Stimulated activated CD8-positive, alpha-beta memory T cell treated with anti-CD3 and anti-CD28 coated beads, Interleukin-7, amount 100 ng/mL, for 24 hours (primary cell): ENCODE measurements at regions not wholly inside any gene's neighbourhood (a gene's known extent, or its start where the extent isn't known, plus 50 kb on each side); places are given as distances from the start of the nearest gene placed in this dataset.

ENCODE experiments used
- DNase-seq: peaks from one replicate; pipeline ENCODE4 v3.0.0-alpha.2; 2020; ENCODE audit warnings: low read depth

DNA sequence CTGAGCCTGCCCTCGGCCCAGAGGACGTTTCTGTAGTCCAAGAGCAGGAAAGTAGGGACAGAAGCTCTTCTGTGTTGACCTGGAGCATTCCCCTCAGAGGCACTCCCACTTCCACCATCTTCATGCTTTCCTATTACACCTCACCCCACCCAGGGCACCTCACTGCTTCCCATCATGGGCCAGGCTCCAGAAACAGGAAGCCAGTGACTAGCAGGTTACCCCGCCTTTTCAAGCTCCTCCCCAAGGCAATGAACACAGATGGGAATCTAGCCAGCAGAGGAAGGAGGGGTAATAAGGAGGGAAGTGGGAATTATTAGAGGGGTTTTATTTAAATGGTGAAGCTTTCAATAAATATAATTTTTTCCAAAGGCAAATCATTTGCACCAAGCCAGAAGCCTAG is 308.8 kb upstream of the MGAT5 start:
- no peak for DNase-seq

GRCh38 chr2:133947057-133947456 is 306.8 kb upstream of the MGAT5 start:
- DNase-seq, result no peak

DNA sequence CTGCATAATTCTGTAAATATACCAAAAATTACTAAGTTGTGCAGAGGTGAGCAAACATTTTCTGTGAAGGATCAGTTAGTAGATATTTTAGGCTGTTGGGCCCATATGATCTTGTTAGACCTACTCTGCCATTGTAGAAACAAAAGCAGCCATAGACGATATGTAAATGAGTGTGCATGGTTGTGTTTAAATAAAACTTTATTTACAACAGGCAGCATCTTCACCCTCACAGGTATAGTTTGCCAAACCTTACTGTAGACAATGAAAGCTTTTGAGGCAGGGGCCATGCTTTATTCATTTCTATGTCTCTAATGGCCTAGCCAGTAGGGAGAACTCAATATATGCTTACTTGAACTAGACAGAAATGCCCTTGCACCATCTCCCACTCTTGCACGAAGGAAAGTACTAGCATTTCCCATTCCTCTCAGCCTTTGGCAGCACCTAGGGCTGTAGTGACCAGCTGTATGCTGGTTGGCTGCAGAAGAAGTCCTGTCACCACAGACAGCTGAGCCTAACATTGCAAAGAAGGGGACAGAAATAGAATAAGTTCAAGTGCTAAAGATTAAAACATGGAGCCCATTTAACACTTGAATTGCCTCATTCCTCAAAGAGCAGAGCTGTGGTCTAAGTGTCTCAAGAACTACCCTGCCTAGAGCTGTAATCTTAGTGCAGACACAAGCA is 305.1 kb upstream of the MGAT5 start:
- no peak for DNase-seq

GRCh38 chr2:133949595-133949994 is 304.3 kb upstream of the MGAT5 start:
- DNase-seq, result no peak

DNA sequence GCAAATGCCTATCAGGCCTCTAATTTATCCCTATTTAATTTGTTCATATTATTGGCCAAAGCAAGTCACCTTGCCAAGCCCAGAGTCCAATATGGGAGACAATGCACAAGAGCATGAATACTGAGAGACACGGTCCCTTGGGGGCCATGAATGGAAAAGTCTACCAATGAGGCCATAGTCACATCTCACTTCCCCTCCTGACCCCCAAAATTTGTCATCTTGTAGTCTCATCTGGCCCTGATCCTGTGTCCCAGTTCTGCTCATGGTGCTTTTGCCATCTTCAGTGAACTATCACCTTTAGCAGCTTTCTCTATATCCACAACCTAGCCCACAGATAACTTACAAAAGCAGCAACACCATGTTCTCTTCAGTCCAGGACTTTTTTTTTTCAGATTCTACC is 302.7 kb upstream of the MGAT5 start:
- DNase-seq, result no peak

- DNase-seq, result no peak
Observed at GRCh38 chr2:133952420-133952819, 301.5 kb upstream of the MGAT5 start.

DNA sequence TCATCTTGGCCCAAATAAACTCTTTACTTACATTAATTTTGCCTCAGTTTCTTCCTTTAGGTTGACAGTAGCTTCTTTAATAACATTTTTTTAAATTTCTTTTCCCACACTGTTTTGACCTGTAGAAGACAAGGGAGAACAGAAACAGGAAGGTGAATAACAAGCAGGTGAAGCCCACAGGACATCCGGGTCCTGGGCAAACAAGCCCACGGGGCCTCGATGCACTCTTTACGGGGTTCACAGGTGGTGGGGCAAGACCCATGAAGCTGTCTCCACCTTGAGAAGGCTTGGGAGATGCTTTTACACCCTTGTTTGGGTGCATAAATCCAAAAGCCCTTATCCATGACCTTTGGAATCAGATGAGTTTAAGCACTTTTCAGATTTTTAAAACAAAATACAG is 301.0 kb upstream of the MGAT5 start:
- DNase-seq, result no peak

- no peak for DNase-seq
Observed at GRCh38 chr2:133953524-133953923, 300.3 kb upstream of the MGAT5 start.

GRCh38 chr2:133954636-133955035 is 299.2 kb upstream of the MGAT5 start:
- DNase-seq, result no peak

- DNase-seq, result no peak
Observed at GRCh38 chr2:133955169-133955568, 298.7 kb upstream of the MGAT5 start.

GRCh38 chr2:133956434-133956935 is 297.4 kb upstream of the MGAT5 start:
- no peak for DNase-seq

DNA sequence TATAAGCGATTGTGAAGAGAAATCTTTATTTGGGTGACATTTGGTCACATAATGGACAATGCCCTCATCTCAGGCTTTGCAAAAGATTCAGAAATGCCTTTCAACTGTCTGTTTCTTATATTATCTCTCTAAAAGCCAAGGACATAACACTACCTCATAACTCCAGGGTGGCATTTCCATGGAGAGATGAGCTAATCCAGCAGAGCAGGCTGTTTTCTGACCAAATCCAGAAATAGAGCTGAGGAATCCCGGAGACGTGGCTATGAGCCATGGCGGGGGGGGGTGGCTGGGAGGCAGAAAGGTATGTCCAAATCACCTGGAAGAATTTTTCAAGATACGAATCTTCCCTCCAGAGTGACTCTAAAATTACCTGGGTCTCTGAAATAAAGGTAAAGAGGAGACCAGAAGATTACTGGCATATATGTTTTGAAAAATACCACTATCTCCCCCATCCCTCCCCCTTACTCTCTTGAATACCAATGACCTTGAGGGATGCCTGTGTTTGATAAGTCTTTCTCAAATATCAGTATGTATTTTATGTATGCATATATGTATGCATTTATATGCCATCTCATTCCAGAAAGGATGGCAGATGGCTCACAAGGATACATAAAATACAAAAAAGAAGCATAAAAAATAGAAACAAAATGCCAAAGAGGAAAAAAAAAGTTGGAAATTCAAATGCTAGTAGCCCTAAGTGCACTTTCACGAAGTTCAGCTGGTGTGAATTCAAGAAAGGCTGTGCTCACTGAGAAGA is 296.0 kb upstream of the MGAT5 start:
- DNase-seq, result no peak

GRCh38 chr2:133959066-133959465 is 294.8 kb upstream of the MGAT5 start:
- no peak for DNase-seq

GRCh38 chr2:133966720-133967304 is 287.1 kb upstream of the MGAT5 start:
- DNase-seq, result no peak

- no peak for DNase-seq
Observed at GRCh38 chr2:133967326-133967725, 286.5 kb upstream of the MGAT5 start.

DNA sequence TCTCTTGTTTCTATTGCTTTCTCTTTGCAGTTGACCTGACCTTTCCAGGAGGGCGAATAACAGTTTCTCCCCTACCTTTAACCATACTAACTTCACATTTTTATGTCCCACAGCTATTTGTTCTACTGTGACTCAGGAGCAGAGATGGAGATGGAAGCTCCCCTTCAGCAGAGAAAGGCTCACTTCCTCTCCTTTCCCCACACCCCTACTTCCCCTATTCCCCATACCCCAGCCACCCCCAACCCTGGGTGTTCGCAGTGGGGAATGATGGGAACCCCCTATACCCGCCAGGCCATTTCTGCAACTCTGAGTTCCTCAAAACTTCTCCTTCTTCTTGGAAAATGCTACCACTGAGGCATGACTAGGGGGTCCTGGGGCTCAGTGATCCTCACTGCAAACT is 285.4 kb upstream of the MGAT5 start:
- DNase-seq, result no peak

- DNase-seq, result no peak
Observed at GRCh38 chr2:133970641-133971040, 283.2 kb upstream of the MGAT5 start.

DNA sequence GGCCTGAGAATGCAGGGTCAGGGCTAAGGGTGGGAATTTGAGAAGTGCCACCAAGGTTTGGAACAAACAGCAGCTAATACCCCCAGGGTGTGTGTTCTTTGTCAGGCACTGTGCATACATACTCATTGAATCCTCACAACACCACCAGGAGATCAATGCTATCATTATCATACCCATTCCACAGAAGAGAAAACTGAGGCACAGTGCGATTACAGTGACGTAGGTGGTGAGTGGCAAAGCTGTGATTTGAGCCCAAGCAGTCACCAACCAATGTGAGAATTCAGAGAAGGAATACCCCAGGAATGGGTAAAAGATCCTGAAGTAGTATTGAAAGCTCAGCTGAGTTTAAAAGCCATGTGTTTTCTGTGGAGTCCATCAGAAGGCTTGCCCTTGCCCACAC is 281.6 kb upstream of the MGAT5 start:
- DNase-seq, result no peak

- DNase-seq, result no peak
Observed at GRCh38 chr2:133972786-133973185, 281.1 kb upstream of the MGAT5 start.

- no peak for DNase-seq
Observed at GRCh38 chr2:133974353-133974752, 279.5 kb upstream of the MGAT5 start.

DNA sequence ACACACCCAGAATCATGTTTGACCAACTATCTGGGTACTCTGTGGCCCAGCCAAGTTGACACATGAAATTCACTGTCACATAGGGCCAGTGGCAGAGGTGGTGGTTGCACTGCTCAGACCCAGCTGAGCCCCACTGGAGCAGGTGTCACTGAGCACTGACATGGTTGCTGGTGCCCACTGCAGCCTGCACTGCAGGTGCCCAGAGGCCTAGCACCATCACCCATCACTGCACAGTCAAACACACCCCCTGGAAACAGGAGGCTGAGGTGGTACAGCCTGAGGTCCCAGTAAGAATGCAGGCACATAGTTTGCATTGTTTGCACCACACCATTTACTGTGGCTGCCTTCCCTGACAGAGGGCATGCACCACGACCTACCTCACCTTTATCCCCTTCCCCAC is 278.7 kb upstream of the MGAT5 start:
- DNase-seq, result no peak

- DNase-seq, result no peak
Observed at GRCh38 chr2:133975676-133976428, 278.0 kb upstream of the MGAT5 start.

GRCh38 chr2:133976659-133977058 is 277.2 kb upstream of the MGAT5 start:
- no peak for DNase-seq
